Left ventricle myocardium superior (tissue), 1 donor: ENCODE measurements at regions not wholly inside any gene's neighbourhood (a gene's known extent, or its start where the extent isn't known, plus 50 kb on each side); places are given as distances from the start of the nearest gene placed in this dataset.
A peak's percentile ranks its signal among the peaks of the same experiment; 100 is the strongest.

Experiments
- ATAC-seq: fragments of 200-7000 bp; cut with Tn5 transposase; one replicate; pipeline ENCODE4 v1.9.1; 2020; ENCODE audit warnings: mild to moderate bottlenecking, moderate library complexity
- DNase-seq: peaks from one replicate; pipeline ENCODE4 v3.0.0-alpha.2; 2020
- intact Hi-C: fragments of 100-400 bp; cut with micrococcal nuclease; formaldehyde crosslinking; loops from one replicate; pipeline ENCODE4 v1.11.0; 2022
- donor health status: DM: no; HTN: yes; CAD: no; lungs with severe emphysema.

- no peak for DNase-seq
- intact Hi-C loops = no loop called here
- no peak for ATAC-seq
Observed at GRCh38 chr5:88426441-88426840, 157.8 kb upstream of the TMEM161B start.

- intact Hi-C loops = no loop called here
- no peak for ATAC-seq
- no peak for DNase-seq
Observed at GRCh38 chr5:88425124-88425523, 156.5 kb upstream of the TMEM161B start.

- DNase-seq (no peak), ATAC-seq (no peak)
- intact Hi-C loops = no loop called here
Observed at GRCh38 chr5:88419931-88420330, 151.3 kb upstream of the TMEM161B start.

GRCh38 chr5:88407341-88407740 lies 138.7 kb upstream of the TMEM161B start:
- no peak for ATAC-seq

GRCh38 chr5:88405783-88406182 lies 137.1 kb upstream of the TMEM161B start:
- ATAC-seq (peak; percentile 39), DNase-seq (no peak)
- intact Hi-C loops = no loop called here

More at GRCh38 chr5:88407341-88407740, 138.7 kb upstream of the TMEM161B start:
- no peak for DNase-seq
- intact Hi-C loops = no loop called here

GRCh38 chr5:88404405-88404804 lies 135.8 kb upstream of the TMEM161B start:
- DNase-seq (no peak), ATAC-seq (no peak)
- intact Hi-C loops = no loop called here

- no peak for ATAC-seq
- intact Hi-C loops = no loop called here
- no peak for DNase-seq
Observed at GRCh38 chr5:88401686-88402085, 133.0 kb upstream of the TMEM161B start.

GRCh38 chr5:88401228-88401627 lies 132.6 kb upstream of the TMEM161B start:
- ATAC-seq = no peak
- intact Hi-C loops = no loop called here

GRCh38 chr5:88399561-88399960 lies 130.9 kb upstream of the TMEM161B start:
- intact Hi-C loops = no loop called here
- ATAC-seq (no peak), DNase-seq (no peak)

More at GRCh38 chr5:88401228-88401627, 132.6 kb upstream of the TMEM161B start:
- no peak for DNase-seq

GRCh38 chr5:88398316-88398715 lies 129.7 kb upstream of the TMEM161B start:
- ATAC-seq = no peak
- DNase-seq = no peak
- intact Hi-C loops = no loop called here

- intact Hi-C loops = no loop called here
- no peak for ATAC-seq
- no peak for DNase-seq
Observed at GRCh38 chr5:88396751-88397281, 128.2 kb upstream of the TMEM161B start.

GRCh38 chr5:88396000-88396535 lies 127.4 kb upstream of the TMEM161B start:
- DNase-seq (no peak), ATAC-seq (no peak)
- intact Hi-C loops = no loop called here

- DNase-seq = no peak
- ATAC-seq = no peak
- intact Hi-C loops = no loop called here
Observed at GRCh38 chr5:88395264-88395663, 126.6 kb upstream of the TMEM161B start.

- intact Hi-C loops = no loop called here
- DNase-seq (no peak), ATAC-seq (no peak)
Observed at GRCh38 chr5:88394536-88395175, 126.0 kb upstream of the TMEM161B start.

- ATAC-seq (no peak), DNase-seq (no peak)
- intact Hi-C loops = no loop called here
Observed at GRCh38 chr5:88393716-88394535, 125.3 kb upstream of the TMEM161B start.

- intact Hi-C loops = no loop called here
- no peak for ATAC-seq
- DNase-seq = no peak
Observed at GRCh38 chr5:88393042-88393441, 124.4 kb upstream of the TMEM161B start.

- ATAC-seq (no peak), DNase-seq (no peak)
- intact Hi-C loops = no loop called here
Observed at GRCh38 chr5:88391991-88392390, 123.3 kb upstream of the TMEM161B start.

GRCh38 chr5:88391116-88391515 lies 122.5 kb upstream of the TMEM161B start:
- ATAC-seq = no peak
- no peak for DNase-seq
- intact Hi-C loops = no loop called here

- intact Hi-C loops = no loop called here
- ATAC-seq (no peak), DNase-seq (no peak)
Observed at GRCh38 chr5:88390481-88390880, 121.8 kb upstream of the TMEM161B start.

- DNase-seq (no peak), ATAC-seq (no peak)
- intact Hi-C loops = no loop called here
Observed at GRCh38 chr5:88390096-88390441, 121.4 kb upstream of the TMEM161B start.
